Transverse colon (tissue), 4 donors: ENCODE measurements at regions not wholly inside any gene's neighbourhood (a gene's known extent, or its start where the extent isn't known, plus 50 kb on each side); places are given as distances from the start of the nearest gene placed in this dataset.

Source experiments
- CTCF ChIP-seq, 5 experiments: fragments of 200-600 bp in 3 of 5; fragments of 450-650 bp in 2 of 5; sonication (generic) in 3 of 5; IDR thresholded peaks; 1 replicate in 2 of 5; 2 replicates in 3 of 5; pipeline ENCODE4 v1.5.1; 2016 to 2017; ENCODE audit warnings: antibody characterized with exemption in 5 of 5, inconsistent platforms in 3 of 5, mild to moderate bottlenecking in 2 of 5, moderate library complexity in 1 of 5
- EP300 ChIP-seq: sonication (generic); formaldehyde crosslinking; IDR thresholded peaks from one replicate; pipeline ENCODE4 v1.6.1; 2017; ENCODE audit warnings: antibody characterized with exemption, low read depth
- POLR2A ChIP-seq: fragments of 450-650 bp; IDR thresholded peaks from one replicate; pipeline ENCODE4 v1.6.1; 2016; ENCODE audit warnings: antibody characterized with exemption, mild to moderate bottlenecking, moderate library complexity
- POLR2AphosphoS5 ChIP-seq, 3 donors: sonication (generic); formaldehyde crosslinking; IDR thresholded peaks; one replicate each; pipeline ENCODE4 v1.6.1; 2016; ENCODE audit warnings: antibody characterized with exemption in 3 of 3

- TF ChIP-seq CTCF (IDR thresholded peaks at IDR 0.05): no peak
- no peak for TF ChIP-seq POLR2AphosphoS5 (IDR thresholded peaks at IDR 0.05)
- TF ChIP-seq POLR2A: no peak
- no peak for TF ChIP-seq EP300
Measured at GRCh38 chr13:21932996-21933395, 262.1 kb downstream of the FGF9 start.
